Body of pancreas (tissue), 4 donors: ENCODE measurements at regions not wholly inside any gene's neighbourhood (a gene's known extent, or its start where the extent isn't known, plus 50 kb on each side); places are given as distances from the start of the nearest gene placed in this dataset.
A peak's percentile ranks its signal among the peaks of the same experiment; 100 is the strongest.

Source experiments
- ATAC-seq: fragments of 150-250 bp; one replicate; pipeline ENCODE4 v1.9.1; 2016
- DNase-seq, 4 donors: peaks; one replicate each; pipeline ENCODE4 v3.0.0-alpha.2; 2019
- H3K27ac ChIP-seq, 4 donors: fragments of 200-600 bp; sonication (generic); 1 replicate in 3 of 4; 2 replicates in 1 of 4; pipeline versions ENCODE4 v1.5.1 to v1.6.1; 2016 to 2019; ENCODE audit warnings: mild to moderate bottlenecking in 1 of 4, mixed read lengths in 1 of 4, moderate library complexity in 1 of 4
- H3K27me3 ChIP-seq, 2 donors: fragments of 200-600 bp; sonication (generic); one replicate each; pipeline ENCODE4 v1.6.0; 2016; ENCODE audit warnings: mild to moderate bottlenecking in 1 of 2
- H3K36me3 ChIP-seq, 2 donors: fragments of 200-600 bp; sonication (generic); replicated peaks in 1 of 2; 2 replicates each; pipeline ENCODE4 v1.5.1; 2016; ENCODE audit warnings: low read depth in 2 of 2; ENCODE audit not compliant: insufficient read depth in 1 of 2
- H3K4me1 ChIP-seq: fragments of 200-600 bp; sonication (generic); one replicate; pipeline ENCODE4 v1.6.0; 2016
- H3K4me3 ChIP-seq, 2 donors: fragments of 200-600 bp; sonication (generic); 1 replicate in 1 of 2; 2 replicates in 1 of 2; pipeline ENCODE4 v1.5.1; 2016 to 2019
- H3K9me3 ChIP-seq, 3 donors: fragments of 200-600 bp; sonication (generic); 1 replicate in 2 of 3; 2 replicates in 1 of 3; pipeline ENCODE4 v1.5.1; 2016
- POLR2A ChIP-seq, 3 donors: fragments of 450-650 bp; IDR thresholded peaks; one replicate each; pipeline ENCODE4 v1.6.1; 2016; ENCODE audit warnings: antibody characterized with exemption in 3 of 3, mild to moderate bottlenecking in 2 of 3
- WGBS, 2 donors: methylation state at CpG; one replicate each; pipeline ENCODE4 v1.1.5; 2017; 5-methylcytosine and 5-hydroxymethylcytosine counted together
- intact Hi-C: fragments of 100-400 bp; cut with DNase I; formaldehyde crosslinking; loops from one replicate; pipeline ENCODE4 v1.15.1; 2023
- TF ChIP-seq, protein P1 (sequence below), 7 experiments: fragments of 450-650 bp in 4 of 7; fragments of 200-600 bp in 3 of 7; sonication (generic) in 3 of 7; IDR thresholded peaks; one replicate each; pipeline ENCODE4 v1.5.1; 2016 to 2019; ENCODE audit warnings: antibody characterized with exemption in 7 of 7

DNA sequence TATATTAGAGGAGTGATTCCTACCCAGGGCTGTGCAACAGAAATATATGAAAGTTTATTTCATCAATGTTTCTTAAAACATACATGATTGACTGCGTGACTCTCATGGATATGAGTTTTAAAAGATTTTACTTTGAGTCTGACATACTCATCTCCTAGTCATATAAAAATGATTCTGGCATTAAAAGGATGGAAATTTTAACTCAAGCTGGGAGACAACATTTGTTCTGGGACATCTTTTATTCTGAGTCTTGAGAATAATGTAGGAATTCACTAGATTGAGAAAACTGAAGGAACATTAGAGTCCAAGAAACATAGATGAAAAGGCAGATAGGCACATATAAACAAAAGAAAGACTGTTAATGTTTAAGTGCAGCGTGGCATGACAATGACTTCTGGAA lies 649.6 kb downstream of the SPRY1 start:
- TF ChIP-seq, protein P1, sequence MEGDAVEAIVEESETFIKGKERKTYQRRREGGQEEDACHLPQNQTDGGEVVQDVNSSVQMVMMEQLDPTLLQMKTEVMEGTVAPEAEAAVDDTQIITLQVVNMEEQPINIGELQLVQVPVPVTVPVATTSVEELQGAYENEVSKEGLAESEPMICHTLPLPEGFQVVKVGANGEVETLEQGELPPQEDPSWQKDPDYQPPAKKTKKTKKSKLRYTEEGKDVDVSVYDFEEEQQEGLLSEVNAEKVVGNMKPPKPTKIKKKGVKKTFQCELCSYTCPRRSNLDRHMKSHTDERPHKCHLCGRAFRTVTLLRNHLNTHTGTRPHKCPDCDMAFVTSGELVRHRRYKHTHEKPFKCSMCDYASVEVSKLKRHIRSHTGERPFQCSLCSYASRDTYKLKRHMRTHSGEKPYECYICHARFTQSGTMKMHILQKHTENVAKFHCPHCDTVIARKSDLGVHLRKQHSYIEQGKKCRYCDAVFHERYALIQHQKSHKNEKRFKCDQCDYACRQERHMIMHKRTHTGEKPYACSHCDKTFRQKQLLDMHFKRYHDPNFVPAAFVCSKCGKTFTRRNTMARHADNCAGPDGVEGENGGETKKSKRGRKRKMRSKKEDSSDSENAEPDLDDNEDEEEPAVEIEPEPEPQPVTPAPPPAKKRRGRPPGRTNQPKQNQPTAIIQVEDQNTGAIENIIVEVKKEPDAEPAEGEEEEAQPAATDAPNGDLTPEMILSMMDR (IDR thresholded peaks at IDR 0.05) = no peak
- TF ChIP-seq POLR2A (IDR thresholded peaks at IDR 0.05) = no peak
- intact Hi-C loops = no loop called here
- Histone ChIP-seq H3K27ac (no peak overlapping the region), H3K4me3 (no peak overlapping the region), H3K27me3 (no peaks in the 10 kb centered on the region), H3K4me1 (no peaks in the 10 kb centered on the region), H3K9me3 (no peaks in the 10 kb centered on the region), H3K36me3 (no peaks in the 10 kb centered on the region)
- no peak for DNase-seq
- ATAC-seq = no peak
- 73 to 83% methylated on average over 2 of the region's 2 CpGs for WGBS, 2 donors

DNA sequence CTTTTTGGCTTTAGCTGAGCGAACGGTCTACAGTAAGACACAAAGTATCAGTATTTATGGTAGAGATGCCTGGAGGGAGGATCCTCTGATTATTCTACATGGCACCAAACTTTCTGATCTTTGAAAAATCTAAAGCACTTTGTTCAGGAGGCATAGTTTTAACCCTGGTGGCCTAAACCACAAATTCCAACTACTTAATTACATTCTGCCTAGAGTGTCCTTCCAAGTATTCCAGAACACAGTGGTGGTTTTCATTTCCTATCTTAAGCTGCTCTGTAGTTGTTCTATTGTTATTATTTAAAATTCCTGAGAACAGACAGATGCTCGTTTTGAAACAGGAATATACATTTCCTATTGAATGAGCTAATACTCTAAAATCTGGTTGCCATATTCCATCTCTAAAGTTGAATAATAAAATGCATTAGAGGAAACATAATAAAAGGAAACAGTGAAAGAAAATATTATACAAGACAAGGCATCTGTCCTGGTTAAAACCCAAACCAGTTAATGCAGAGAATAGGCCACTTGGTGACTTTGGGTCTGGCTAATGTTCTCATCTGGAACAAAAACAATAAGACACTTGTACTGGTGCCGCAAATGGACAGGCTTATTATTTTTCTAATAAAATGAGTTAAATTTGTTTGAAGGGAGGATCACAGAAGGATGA lies 657.4 kb downstream of the SPRY1 start:
- TF ChIP-seq, protein P1 (IDR thresholded peaks at IDR 0.05) = no peak
- no peak for TF ChIP-seq POLR2A (IDR thresholded peaks at IDR 0.05)
- H3K9me3 ChIP-seq = no peaks in the 10 kb centered on the region
- no peak for ATAC-seq
- H3K27ac ChIP-seq = no peak overlapping the region
- no peaks in the 10 kb centered on the region for H3K27me3 ChIP-seq
- no peaks in the 10 kb centered on the region for H3K4me1 ChIP-seq
- intact Hi-C loops = no loop called here
- no peak overlapping the region for H3K4me3 ChIP-seq
- no peak for DNase-seq
- no peaks in the 10 kb centered on the region for H3K36me3 ChIP-seq
- WGBS, 2 donors = 76 to 77% methylated on average over 4 of the region's 4 CpGs

DNA sequence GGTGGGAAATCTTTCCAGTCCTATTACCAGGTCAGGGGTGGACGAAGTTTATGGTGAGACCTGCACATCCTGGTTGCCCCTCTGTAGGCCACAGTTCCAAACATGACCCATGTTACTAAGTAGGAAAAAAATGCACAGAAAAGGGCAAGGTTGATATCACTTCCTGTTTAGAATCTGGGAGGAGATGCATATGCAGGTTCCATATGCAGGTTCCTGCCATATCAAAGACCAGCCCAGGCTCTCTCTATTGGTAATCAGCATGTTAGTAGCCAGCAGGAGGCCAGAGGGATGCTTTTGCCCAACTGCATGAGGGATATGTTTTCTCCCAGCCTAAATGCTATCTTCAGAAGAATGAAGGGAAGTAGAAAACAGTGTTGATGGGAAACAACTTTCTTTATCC lies 657.2 kb downstream of the ANKRD50 start:
- H3K4me3 ChIP-seq = no peak overlapping the region
- H3K36me3 ChIP-seq = no peaks in the 10 kb centered on the region
- ATAC-seq (no peak), DNase-seq (no peak)
- H3K9me3 ChIP-seq = no peaks in the 10 kb centered on the region
- TF ChIP-seq POLR2A (IDR thresholded peaks at IDR 0.05) = no peak
- TF ChIP-seq, protein P1 (IDR thresholded peaks at IDR 0.05) = no peak
- no peak overlapping the region for H3K27ac ChIP-seq
- WGBS, 2 donors = 64 to 80% methylated on average over 1 of the region's 1 CpG
- no peaks in the 10 kb centered on the region for H3K27me3 ChIP-seq
- H3K4me1 ChIP-seq = no peaks in the 10 kb centered on the region
- intact Hi-C loops = no loop called here

DNA sequence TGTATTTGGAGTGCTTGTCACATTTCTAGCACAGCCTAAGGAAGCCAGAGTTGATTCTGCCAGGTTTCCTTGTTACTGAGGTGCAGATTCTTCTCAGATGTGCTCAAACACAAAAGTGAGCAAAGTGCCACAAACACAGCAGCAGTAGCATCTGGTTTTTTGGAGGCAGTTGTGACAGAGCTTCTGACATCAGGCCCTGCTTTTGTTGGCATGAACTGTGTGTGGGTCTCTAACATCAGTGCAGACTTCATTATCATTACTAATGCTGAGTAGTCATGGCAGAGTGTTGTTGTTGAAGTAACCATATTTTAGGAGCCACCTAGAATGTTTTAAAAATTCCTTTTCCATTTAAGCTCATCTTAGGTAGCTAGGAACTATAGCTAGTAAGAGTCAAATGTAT lies 656.6 kb downstream of the ANKRD50 start:
- Histone ChIP-seq H3K27me3 (no peaks in the 10 kb centered on the region), H3K4me1 (no peaks in the 10 kb centered on the region), H3K4me3 (no peak overlapping the region), H3K9me3 (no peaks in the 10 kb centered on the region), H3K27ac (no peak overlapping the region), H3K36me3 (no peaks in the 10 kb centered on the region)
- TF ChIP-seq, protein P1 (IDR thresholded peaks at IDR 0.05) = no peak
- TF ChIP-seq POLR2A (IDR thresholded peaks at IDR 0.05) = no peak
- DNase-seq (no peak), ATAC-seq (no peak)
- intact Hi-C loops = no loop called here

DNA sequence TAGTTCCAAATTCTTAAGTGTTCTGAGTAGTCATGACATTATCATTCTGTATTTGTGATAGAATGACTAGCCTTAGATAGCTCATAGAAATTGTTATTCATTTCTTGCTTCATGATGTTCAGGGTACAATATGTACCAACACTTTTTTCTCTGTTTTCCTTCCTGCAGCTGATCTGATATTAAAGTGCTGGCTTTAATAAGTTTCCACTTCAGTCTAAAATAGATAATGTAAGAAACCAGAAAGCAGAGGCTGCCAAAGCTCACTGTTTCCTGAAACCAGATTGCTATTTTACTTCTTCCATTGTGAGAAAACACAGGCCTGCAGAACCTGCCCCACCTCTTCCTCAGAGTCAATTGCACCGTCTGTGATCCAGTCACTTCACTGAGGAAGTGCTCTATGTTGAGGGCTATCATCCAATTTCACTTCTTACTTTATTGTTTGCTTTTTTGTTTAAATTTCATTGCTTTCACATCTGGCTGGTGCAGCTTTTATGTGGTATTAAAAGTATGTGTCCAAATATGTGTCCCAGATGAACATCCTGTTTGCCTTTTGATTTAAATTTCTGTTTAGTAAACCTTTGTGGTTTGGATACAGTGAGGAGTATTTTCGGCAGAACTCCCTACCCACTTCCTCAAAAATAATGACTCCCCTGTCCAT lies 652.1 kb downstream of the ANKRD50 start:
- H3K36me3 ChIP-seq = no peaks in the 10 kb centered on the region
- peak; percentile 85 for ATAC-seq
- no peak for TF ChIP-seq POLR2A (IDR thresholded peaks at IDR 0.05)
- TF ChIP-seq, protein P1 (IDR thresholded peaks at IDR 0.05) = no peak
- intact Hi-C loops = no loop called here
- no peak overlapping the region for H3K4me3 ChIP-seq
- H3K4me1 ChIP-seq = no peaks in the 10 kb centered on the region
- no peaks in the 10 kb centered on the region for H3K9me3 ChIP-seq
- DNase-seq = peak in 3 of 4 donors; percentile 22 to 58 (median 38)
- no peaks in the 10 kb centered on the region for H3K27me3 ChIP-seq
- WGBS, 2 donors = 16 to 31% methylated on average over 2 of the region's 2 CpGs
- H3K27ac ChIP-seq = peak overlapping the region in 2 of 4 donors; percentile 34 to 49
